DOHH2 (cell line): ENCODE measurements at regions not wholly inside any gene's neighbourhood (a gene's known extent, or its start where the extent isn't known, plus 50 kb on each side); places are given as distances from the start of the nearest gene placed in this dataset.

ENCODE experiments used
- CTCF ChIP-seq: fragments of 200-600 bp; sonication (generic); IDR thresholded peaks from one replicate; pipeline ENCODE4 v1.5.1; 2014; ENCODE audit warnings: antibody characterized with exemption, mild to moderate bottlenecking, low read depth, low read length; ENCODE audit not compliant: poor library complexity, severe bottlenecking
- EZH2phosphoT487 ChIP-seq: fragments of 200-600 bp; sonication (generic); IDR thresholded peaks from 2 replicates; pipeline ENCODE4 v1.6.1; 2017; ENCODE audit warnings: borderline replicate concordance, mild to moderate bottlenecking, antibody characterized with exemption, low read length, moderate library complexity, mixed read lengths

- TF ChIP-seq CTCF (no peak), EZH2phosphoT487 (no peak)
Observed at GRCh38 chr2:45287045-45287444, 277.8 kb upstream of the SIX2 start.
